ENCODE measurements at regions not wholly inside any gene's neighbourhood (a gene's known extent, or its start where the extent isn't known, plus 50 kb on each side); places are given as distances from the start of the nearest gene placed in this dataset.

DNA sequence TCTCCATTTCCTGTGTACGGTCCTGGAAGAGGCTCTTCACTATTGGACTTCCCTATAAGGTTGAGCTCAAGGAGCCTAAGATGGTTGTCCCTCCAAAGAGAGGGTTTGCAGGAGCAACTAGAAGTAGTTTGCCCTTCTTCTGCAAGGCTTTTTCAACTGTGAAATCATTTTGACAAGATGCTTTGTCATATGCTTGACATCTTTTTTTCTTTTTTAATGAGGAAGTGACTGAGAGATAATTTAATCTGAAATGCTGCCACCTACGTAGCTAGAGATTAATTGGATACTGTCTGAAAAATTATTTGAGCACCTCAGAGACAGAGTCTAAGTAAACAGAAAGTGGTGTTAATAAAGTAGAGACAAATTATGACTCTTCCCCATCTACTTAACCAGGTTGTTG, 97.0 kb downstream of the CHRM3 start:
- DNase-seq (ENCODE audit: low read depth, low spot score), result no peak
- TF ChIP-seq, protein P1, sequence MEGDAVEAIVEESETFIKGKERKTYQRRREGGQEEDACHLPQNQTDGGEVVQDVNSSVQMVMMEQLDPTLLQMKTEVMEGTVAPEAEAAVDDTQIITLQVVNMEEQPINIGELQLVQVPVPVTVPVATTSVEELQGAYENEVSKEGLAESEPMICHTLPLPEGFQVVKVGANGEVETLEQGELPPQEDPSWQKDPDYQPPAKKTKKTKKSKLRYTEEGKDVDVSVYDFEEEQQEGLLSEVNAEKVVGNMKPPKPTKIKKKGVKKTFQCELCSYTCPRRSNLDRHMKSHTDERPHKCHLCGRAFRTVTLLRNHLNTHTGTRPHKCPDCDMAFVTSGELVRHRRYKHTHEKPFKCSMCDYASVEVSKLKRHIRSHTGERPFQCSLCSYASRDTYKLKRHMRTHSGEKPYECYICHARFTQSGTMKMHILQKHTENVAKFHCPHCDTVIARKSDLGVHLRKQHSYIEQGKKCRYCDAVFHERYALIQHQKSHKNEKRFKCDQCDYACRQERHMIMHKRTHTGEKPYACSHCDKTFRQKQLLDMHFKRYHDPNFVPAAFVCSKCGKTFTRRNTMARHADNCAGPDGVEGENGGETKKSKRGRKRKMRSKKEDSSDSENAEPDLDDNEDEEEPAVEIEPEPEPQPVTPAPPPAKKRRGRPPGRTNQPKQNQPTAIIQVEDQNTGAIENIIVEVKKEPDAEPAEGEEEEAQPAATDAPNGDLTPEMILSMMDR (IDR thresholded peaks at IDR 0.05; ENCODE audit: insufficient read depth, low read length, missing control alignments), result no peak
- H3K4me3 ChIP-seq (ENCODE audit: low read depth, low read length), result no peak overlapping the region
- CTCF ChIA-PET, result no interaction called here
- POLR2A ChIA-PET, result no interaction called here

DNA sequence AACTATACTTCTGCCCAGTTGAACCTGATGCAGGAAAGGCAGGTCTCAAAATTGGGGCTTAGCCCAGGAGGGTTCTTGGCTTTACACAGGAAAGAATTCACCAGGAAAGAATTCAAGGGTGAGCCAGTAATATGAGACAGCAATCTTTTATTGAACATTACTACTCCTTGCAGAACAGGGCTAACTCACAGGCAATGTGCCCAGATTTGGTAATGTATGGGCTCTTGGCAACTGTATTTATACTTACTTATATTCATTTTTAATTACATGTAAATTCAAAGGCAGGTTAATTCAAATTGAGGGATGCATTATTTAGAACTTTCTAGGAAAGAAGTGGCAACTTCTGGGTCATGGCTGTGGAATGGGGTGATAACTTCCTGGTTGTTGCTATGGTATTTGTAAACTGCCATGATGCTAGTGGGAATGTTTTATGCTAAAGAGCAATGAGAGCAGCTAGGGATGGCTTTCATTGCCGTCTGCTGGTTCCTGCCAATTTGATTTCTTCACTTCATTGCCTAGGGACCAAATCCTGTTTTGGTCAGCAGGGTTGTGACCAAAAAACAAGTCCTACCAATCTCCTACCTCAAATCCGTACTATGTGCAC, 107.5 kb downstream of the CHRM3 start:
- H3K4me3 ChIP-seq (ENCODE audit: low read depth, low read length), result no peak overlapping the region
- ChIA-PET POLR2A (no interaction called here), CTCF (no interaction called here)
- no peak for DNase-seq (ENCODE audit: low read depth, low spot score)
- TF ChIP-seq, protein P1 (IDR thresholded peaks at IDR 0.05; ENCODE audit: insufficient read depth, low read length, missing control alignments), result no peak

DNA sequence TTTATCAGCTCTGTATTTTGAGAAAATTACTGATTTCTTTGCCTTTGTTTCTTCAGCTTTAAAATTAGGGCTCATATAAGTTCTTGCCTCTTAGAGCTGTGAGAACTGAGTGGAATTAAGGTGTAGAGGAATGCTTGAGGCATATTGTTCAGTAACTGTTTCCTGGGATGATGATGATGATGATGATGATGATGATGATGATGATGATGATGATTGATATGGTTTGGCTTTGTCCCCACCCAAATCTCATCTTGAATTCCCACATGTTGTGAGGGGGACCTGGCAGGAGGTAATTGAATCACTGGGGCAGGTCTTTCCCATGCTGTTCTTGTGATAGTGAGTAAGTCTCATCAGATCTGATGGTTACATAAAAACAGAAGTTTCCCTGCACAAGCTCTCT, 118.7 kb downstream of the CHRM3 start:
- TF ChIP-seq, protein P1 (IDR thresholded peaks at IDR 0.05; ENCODE audit: insufficient read depth, low read length, missing control alignments), result no peak
- POLR2A ChIA-PET, result no interaction called here
- no peak overlapping the region for H3K4me3 ChIP-seq (ENCODE audit: low read depth, low read length)
- CTCF ChIA-PET, result no interaction called here
- no peak for DNase-seq (ENCODE audit: low read depth, low spot score)

DNA sequence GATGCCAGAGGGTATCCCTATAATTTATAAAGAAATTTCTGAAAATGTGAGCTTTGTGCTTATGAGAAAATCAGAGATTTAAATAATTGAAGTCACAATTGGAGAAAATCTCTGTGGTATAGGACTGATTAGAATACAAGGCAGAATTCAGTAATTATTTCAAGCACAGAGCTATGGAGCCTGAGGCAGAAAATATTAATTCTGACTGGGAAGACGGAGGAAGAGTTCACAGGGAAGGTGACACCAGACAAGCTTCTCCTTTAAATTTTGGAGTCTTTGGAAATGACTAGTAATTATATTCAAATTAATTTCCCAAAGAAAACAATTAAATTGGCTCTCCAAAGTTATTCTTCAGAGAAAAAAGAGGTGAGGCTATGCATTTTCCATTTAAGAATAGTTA, 121.5 kb downstream of the CHRM3 start:
- TF ChIP-seq, protein P1 (IDR thresholded peaks at IDR 0.05; ENCODE audit: insufficient read depth, low read length, missing control alignments), result no peak
- ChIA-PET CTCF (no interaction called here), POLR2A (no interaction called here)
- no peak for DNase-seq (ENCODE audit: low read depth, low spot score)
- H3K4me3 ChIP-seq (ENCODE audit: low read depth, low read length), result no peak overlapping the region

DNA sequence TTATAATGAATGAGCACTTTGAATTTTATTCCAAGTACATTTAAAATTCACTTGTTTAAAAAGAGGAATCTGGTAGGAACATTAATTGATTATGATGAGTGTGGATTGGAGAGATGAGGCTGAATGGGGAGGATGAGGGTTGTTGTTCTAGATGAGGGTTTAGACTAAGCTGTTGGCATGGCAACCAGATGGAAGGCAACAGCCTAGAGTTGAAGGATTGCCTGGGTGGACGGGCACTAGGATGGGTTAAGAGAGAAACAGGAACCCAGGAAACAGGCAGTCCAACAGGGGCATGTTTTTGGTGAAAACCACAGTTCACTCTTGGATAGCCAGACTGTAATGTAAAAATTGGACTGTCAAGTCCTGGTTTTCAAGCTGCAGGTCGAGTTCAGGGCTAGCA, 125.5 kb downstream of the CHRM3 start:
- TF ChIP-seq, protein P1 (IDR thresholded peaks at IDR 0.05; ENCODE audit: insufficient read depth, low read length, missing control alignments), result no peak
- no peak for DNase-seq (ENCODE audit: low read depth, low spot score)
- ChIA-PET POLR2A (no interaction called here), CTCF (no interaction called here)
- H3K4me3 ChIP-seq (ENCODE audit: low read depth, low read length), result no peak overlapping the region

DNA sequence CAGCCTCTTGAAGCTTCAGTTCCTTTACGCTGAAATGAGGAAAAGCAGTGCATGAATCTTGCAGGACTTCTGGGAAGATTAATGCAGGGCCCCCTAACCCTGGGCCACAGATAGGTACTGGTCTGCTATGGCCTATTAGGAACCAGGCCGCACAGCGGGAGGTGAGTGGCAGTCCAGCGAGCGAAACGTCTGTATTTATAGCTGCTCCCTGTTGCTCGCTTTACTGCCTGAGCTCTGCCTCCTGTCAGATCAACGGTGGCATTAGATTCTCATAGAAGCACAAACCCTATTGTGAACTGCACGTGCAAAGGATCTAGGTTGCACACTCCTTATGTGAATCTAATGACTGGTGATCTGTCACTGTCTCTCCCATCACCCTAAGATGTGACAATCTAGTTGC, 130.2 kb downstream of the CHRM3 start:
- DNase-seq (ENCODE audit: low read depth, low spot score), result no peak
- TF ChIP-seq, protein P1 (IDR thresholded peaks at IDR 0.05; ENCODE audit: insufficient read depth, low read length, missing control alignments), result no peak
- H3K4me3 ChIP-seq (ENCODE audit: low read depth, low read length), result no peak overlapping the region
- POLR2A ChIA-PET, result no interaction called here
- CTCF ChIA-PET, result no interaction called here
